NCI-H2107 (cell line): ENCODE measurements at regions not wholly inside any gene's neighbourhood (a gene's known extent, or its start where the extent isn't known, plus 50 kb on each side); places are given as distances from the start of the nearest gene placed in this dataset.
A peak's percentile ranks its signal among the peaks of the same experiment; 100 is the strongest.

ENCODE experiments used
- DNase-seq: peaks from one replicate; lab custom pipeline; 2025; lab: John Stamatoyannopoulos, UW

GRCh38 chr14:22337521-22337920 lies 251.5 kb downstream of the DAD1 start:
- no peak for DNase-seq

- no peak for DNase-seq
Measured at GRCh38 chr14:22336031-22336430, 253.0 kb downstream of the DAD1 start.

GRCh38 chr14:22334627-22335026 lies 254.4 kb downstream of the DAD1 start:
- no peak for DNase-seq

- no peak for DNase-seq
Measured at GRCh38 chr14:22334275-22334577, 254.8 kb downstream of the DAD1 start.

GRCh38 chr14:22333422-22334274 lies 255.4 kb downstream of the DAD1 start:
- DNase-seq = no peak

DNA sequence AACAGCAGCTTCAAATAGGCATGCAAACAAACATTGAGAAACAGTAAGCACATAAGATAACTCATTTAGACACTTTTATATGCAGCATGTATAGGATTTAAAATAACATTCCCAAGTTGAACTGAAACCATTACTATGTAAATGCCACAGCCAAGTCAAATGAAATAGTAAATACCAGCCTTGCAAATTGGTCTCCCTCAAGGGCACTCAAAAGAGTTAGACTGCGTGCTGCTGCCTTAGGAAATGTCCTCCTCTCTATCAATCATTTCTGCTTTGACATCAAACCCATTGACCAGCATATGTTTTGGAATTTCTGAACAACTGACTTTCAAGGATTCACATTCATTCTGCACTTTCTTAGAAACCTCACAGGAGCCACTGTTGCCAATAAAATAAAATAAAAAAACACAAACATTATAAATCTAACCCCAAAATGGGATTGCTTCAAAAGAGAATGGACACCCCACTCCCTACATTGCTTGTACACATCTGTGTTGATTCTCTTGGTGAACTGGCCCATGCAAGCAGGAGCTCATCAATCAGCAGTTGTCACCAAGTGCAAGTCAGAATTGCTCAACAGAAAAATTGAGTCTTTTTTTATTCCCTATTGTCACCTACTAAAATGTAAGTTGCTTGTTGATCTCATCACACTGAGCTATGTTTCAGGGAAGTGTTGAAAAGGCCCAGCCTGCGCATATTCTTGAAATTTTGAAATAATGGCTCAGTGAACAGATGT lies 256.2 kb downstream of the DAD1 start:
- no peak for DNase-seq

GRCh38 chr14:22329371-22329770 lies 259.7 kb downstream of the DAD1 start:
- no peak for DNase-seq

- no peak for DNase-seq
Measured at GRCh38 chr14:22325676-22326400, 263.2 kb downstream of the DAD1 start.

DNA sequence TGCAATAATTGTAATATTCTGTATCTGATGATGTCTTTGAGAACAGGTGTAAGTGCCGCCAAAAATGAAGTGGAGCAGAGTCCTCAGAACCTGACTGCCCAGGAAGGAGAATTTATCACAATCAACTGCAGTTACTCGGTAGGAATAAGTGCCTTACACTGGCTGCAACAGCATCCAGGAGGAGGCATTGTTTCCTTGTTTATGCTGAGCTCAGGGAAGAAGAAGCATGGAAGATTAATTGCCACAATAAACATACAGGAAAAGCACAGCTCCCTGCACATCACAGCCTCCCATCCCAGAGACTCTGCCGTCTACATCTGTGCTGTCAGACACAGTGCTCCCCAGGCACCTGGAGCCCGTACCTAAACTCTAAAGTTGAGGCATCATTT lies 268.7 kb downstream of the DAD1 start:
- DNase-seq = no peak

- no peak for DNase-seq
Measured at GRCh38 chr14:22319526-22320361, 269.3 kb downstream of the DAD1 start.

DNA sequence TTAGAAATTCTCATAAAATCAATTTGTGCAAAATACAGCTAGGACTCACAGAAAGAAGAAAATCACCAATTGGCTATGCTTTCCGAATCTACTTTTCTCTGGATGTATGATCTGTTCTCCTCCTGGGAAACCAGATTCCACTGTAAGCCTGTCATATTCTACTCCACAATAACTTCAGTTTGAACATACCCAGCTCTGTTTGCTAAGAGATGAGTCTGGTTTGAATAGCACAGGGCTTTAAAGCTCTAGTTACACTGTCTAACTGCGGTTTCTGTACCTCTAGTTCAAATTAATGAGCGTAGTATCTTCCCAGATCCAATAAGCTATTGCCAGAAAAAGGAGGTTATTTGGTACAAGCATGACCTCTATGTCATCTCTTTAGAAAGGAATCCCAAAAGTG lies 270.1 kb downstream of the DAD1 start:
- no peak for DNase-seq

DNA sequence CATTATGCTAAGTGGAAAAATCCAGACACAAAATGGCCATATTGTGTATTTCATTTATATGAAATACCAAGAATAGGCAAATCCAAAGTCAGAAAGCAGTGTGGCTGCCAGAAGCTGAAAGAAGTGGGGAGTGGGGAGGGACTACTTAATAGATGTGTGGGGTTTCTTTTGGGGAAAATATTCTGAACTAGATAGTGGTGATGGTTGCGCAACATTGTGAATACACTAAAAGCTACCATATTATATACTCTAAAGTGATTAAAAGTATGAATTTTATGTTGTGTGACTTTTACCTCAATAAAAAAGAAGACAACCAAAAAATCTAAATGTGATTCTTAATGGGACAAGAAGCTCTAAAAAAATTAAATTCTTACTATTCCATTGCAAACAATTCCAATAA lies 272.6 kb downstream of the DAD1 start:
- DNase-seq = no peak

DNA sequence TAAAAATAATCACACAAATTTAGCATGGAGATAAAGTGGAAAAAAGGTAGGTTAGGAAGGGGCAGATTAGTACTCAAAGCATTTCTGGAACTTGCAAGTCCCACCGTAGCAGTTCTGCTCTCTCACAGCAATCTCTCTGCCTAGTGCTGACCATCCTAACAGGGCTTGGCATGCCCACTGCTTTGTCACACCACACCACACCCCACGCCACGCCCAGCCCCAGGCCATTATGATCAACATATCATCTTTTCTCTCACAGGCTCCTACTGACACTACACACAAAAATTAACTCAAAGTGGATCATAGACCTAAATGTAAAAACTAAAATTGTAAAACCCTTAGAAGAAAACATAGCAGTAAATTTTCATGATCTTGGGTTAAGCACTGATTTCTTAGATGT lies 273.7 kb downstream of the DAD1 start:
- DNase-seq = no peak

GRCh38 chr14:22314183-22314820 lies 274.7 kb downstream of the DAD1 start:
- DNase-seq = peak; percentile 19

DNA sequence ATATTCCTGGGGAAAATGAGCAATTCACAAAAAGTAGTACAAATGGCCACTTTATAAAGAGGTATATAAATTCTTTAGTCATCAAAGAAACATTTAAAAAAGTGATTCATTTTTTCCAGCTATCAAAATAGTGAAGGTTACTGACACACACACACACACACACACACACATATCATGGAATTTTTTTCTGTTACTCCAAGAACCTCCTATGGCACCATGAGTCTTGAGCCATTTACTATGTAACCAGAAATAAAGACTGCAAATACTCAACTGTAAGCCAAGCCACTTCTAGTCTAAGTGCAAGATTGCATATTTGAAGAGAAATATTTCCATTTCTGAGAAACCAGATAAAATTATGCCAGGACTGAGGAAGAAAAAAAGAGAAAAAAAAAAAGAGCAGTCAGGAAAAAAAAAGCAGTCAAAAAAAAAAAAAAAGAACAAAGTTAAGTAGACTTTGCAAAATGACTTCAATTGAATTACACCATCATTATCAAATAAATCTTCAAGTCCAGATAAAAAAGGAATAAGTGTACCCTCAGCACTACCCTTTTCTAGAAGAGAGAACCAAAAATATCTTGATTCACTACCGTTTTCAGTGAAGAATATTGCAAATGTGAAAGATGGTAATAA lies 275.7 kb downstream of the DAD1 start:
- DNase-seq = no peak

- no peak for DNase-seq
Measured at GRCh38 chr14:22311636-22312035, 277.4 kb downstream of the DAD1 start.

DNA sequence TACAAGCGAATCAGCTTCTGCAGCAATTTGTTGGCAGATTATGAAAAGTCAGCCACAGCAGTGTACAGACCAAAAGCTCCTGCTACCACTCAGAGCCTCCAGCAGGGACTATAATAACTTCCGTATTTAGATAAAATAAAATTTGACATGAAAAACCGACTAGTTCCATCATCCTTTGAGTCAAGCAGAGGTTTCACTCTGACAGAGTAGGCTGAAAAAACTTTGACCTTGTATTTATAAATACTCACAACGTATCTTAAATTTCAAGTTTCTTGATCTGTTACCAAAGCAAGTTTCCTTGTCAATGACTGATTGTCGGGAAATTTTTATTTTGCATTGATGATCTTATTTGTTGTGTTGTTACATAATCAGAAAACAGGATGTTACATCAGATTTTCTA lies 283.4 kb downstream of the DAD1 start:
- no peak for DNase-seq

GRCh38 chr14:22304326-22304725 lies 284.7 kb downstream of the DAD1 start:
- no peak for DNase-seq

GRCh38 chr14:22303589-22304195 lies 285.3 kb downstream of the DAD1 start:
- DNase-seq = no peak

- DNase-seq = no peak
Measured at GRCh38 chr14:22300646-22301045, 288.4 kb downstream of the DAD1 start.

- no peak for DNase-seq
Measured at GRCh38 chr14:22297376-22297775, 291.6 kb downstream of the DAD1 start.
